DMS 273 treated with DMSO at 0.1 percent for 48 hours (cell line): ENCODE measurements at regions not wholly inside any gene's neighbourhood (a gene's known extent, or its start where the extent isn't known, plus 50 kb on each side); places are given as distances from the start of the nearest gene placed in this dataset.

Experiments
- DNase-seq: peaks from one replicate; lab custom pipeline; 2025; lab: John Stamatoyannopoulos, UW

DNA sequence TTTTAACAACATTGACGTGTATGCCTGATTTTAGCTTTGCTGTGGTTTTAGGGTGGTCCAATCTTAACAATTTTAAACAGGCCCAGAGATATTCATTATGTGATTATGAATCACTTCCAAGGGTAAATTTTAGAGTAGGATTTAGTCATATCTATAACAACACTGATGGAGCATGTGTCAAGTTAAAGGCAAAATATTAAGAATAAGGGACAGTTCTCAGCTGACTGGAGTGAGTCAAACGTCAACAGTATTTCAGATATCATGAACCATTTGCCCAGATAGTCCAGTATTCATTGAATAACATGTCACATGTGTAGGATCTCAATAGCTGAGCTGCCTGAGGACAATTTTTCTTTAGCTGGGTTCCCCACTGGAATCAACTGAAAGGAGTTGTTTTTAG lies 61.3 kb upstream of the VCX2 start:
- no peak for DNase-seq

DNA sequence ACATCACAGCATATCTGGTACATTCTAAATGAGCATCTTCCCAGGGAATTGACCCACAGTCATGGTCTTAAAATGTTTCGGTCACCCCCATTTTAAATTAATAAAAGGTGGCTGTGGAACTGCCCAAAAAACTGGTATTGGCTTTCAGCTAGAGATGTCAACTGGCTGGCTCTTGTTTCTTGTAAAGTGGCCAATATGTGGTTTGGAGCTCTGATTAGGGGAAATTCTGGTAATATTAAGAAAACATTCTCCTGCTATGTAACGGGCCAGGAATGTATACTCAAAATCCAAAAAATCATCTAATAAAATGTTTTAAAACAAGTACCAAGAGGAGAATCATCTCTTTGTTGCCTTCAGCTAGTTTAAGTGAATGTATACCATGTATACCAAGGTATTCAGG lies 62.0 kb upstream of the VCX2 start:
- DNase-seq: no peak

DNA sequence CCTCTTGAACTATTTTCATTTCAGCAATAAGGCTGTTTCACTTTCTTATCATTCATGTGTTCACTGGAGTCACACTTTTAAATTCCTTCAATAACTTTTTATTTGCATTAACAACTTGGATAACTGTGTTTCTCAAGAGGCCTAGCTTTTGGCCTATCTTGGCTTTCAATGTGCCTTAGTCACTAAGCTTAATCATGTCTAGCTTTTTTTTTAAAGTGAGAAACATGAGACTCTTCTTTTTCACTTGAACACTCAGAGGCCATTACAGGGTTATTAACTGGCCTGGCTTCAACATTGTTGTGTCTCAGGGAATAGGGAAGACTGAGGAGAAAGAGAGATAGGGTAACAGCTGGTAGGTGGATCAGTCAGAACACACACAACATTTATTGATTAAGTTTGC lies 64.0 kb upstream of the VCX2 start:
- no peak for DNase-seq

DNA sequence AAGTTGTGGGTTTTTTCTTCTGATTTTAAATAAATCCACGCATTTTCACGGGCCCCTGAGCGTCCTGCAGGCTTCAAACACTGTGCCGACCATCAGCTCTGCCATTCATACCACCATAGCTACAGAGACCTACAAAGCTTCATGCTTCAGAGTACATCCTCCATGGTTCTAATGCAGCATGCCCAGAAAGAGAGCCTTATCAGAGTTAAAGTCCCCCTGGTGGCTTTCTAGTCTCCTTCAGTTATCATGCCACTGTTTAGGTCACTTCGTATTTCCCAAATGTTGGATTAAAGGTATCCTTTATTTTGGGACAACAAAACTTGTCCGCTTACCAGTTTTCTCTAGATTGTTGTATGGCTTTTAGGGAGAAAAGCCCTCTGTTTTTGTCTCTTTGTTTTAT lies 66.7 kb upstream of the VCX2 start:
- no peak for DNase-seq

DNA sequence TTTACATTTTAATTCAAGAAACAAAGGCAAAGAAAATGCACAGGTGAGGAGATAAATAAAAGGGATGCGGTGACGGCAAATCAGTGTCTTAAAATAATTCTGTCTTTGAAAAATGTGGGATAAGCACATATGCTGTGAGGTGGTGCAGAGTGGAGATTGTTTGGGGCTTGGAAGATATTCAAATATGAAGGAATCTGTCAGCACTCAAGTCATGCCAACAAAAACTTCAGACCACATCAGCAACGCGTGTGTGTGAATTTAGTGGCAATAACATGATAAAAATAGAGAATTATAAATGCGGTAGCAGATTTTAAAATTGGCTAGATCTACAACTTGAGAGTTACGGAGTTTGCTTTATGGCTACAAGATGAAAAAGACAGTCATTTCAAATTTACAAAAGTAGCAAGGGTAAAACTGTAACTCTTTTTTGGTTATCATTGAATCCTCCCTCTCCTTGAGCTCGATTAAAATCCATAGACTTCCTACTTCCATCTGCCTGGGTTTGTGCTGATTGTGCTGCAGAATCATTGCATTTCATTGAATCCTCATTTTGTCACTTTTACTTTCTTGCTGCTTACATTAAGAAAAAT lies 71.5 kb upstream of the VCX2 start:
- no peak for DNase-seq

DNA sequence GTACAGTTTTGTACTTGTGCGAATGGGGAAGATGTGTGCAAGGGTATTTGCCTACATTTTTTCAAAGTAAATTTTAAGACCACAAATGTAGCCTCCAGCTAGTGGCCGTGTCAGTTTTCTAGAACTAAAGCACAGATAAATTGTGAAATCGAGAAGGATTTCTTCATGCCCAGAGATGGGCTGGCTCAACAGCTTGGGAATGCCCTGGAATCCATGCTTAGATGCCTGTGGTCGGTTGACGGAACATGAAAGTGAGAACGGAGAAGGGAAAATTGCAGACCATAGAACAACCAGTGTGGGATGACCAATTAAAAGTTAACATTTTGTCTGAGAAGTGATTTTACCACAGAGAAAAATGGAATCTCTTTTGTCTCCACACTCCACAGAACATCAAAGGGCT lies 73.2 kb upstream of the VCX2 start:
- DNase-seq: no peak

DNA sequence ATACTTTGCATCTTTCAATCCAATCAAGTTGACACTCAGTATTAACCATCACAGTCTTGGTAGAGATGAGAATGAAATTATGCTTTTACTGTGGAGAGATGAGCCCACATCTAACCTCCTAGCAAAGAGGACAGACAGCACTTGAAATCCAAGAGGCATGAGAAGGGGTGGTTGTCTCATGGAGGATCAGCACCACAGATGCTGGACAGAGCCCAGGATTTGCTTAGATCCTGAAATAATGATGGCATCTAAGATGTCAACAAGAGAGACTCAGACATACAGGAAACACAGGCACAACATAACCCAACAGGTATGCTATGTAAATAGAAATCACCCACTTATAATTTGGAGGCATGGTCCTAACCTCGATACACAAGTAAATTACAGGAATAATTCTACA lies 74.3 kb upstream of the VCX2 start:
- no peak for DNase-seq

DNA sequence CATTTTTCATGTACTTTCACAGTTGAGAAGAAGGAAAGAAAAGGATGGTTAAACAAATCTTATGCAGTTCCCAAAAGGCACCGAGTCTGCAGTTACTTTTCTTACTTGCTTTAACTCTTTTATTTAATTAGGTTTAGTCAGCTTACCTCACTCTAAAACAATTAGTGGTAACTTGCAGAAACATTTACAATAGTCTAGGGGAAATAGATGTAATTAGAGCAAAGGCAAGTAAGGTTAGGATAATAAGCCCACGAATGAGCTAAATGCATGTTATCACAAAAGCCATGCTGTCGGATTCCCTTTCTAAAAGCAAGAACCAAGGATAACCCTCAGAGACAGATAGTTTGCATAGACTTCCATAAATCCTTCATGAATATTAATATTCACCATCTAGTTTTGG lies 82.0 kb upstream of the VCX2 start:
- DNase-seq: no peak

DNA sequence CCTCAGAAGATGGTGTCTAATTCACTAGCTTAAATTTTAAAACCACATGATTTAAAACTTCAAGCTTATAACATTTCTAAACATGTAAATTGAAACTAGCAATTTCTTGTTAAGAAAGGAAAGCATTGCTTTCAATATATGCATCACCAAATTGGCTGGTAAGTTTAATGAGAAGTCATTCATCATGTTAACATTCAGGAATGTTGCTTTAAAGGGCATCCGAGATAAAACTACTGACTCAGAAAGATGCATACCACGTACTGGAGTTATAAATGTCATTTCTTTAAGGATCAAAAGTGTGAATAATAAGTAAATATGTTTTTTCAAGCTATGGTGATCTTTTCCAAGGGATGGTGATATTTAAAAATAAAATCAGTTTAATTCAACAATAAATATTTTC lies 83.3 kb upstream of the VCX2 start:
- DNase-seq: no peak

DNA sequence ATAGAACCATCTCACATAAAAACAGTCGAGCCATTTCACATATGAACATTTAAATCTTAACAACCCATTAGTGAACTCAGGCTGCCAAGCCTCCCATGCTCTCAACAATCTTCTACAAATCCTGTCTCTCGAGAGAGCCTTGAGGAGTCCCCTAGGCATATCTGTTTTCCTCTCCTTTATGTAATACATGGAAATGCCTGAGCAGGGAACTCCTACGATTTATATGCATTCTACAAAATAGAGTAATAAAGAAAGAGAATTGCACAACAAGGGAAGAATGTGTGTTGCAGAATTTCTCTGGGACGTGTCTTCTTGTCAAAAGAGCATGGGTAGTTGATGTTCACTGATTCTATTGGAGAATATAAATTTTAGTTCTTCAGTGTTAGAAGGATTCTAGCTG lies 101.8 kb upstream of the VCX2 start:
- DNase-seq: no peak

DNA sequence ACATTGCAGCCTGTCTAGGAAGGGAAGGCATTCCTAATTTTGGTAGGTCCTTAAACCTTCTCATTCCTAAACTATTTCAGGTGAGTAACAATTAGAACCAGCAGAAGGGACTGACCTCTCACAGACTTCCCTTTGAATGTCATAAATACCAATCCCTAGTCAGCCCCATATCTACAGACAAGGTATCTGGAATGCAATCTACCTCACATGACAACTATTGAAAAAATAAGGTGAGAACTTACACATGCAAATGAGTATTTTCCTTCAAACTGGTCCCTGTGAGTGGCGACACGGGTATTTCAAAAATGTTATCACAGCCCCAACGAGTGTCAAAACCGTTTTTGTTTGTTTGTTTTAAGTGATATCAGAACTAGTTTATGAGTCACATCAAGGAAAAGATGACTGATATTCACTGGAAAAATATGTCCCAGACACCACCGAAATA lies 102.4 kb upstream of the VCX2 start:
- DNase-seq: no peak

DNA sequence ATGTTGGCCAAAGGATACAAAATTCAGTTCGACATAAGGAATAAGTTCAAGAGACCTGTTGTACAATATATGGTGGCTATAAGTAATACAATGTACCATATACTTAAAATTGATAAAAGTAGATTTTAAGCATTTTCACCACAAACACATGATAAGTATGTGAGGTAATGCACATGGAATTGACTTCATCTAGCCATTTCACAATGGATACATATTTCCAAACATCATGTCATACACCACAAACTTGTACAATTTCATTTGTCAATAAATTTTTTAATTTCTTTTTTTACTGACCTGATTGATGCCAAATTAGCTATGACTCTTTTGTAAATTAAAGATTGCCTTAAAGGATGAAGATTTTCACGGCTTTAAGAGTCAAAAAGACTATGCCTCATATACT lies 103.1 kb upstream of the VCX2 start:
- no peak for DNase-seq

DNA sequence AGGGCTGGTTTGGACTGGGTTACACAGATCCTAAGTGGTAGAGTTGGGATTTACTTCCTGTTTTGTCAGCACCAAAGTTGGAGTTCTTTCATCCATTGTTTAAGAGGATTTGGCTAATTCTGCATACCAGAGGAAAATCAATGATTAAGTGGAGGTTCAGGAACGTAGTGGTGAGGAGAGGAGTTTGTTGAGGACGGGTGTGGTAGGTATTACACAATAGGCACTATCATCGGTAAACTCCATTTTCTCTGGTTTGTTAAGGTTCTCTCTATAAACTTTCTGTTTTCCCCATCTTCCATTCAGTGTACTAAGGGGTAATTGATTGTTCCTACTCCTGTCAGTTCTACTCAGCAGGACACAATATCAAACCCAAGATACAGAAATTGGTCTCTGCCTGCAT lies 107.5 kb upstream of the VCX2 start:
- no peak for DNase-seq

DNA sequence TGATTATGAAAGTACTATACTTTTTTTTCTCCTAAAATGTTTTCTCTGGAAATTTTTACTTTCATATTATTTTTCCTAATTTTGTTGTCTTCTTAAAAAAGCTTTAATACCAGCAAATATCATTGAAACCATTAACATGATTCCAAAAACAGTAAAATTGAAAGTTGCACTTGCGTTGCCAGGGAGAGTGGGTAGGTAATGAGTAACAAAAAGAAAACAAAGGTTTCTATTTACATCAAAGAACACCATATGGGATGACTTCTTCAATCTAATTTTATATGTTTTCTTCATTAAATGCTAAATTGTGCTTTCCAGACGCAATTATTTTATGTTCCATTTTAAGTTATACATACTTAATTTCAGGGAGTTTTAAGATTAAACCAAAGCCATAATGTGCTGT lies 108.3 kb upstream of the VCX2 start:
- DNase-seq: no peak

DNA sequence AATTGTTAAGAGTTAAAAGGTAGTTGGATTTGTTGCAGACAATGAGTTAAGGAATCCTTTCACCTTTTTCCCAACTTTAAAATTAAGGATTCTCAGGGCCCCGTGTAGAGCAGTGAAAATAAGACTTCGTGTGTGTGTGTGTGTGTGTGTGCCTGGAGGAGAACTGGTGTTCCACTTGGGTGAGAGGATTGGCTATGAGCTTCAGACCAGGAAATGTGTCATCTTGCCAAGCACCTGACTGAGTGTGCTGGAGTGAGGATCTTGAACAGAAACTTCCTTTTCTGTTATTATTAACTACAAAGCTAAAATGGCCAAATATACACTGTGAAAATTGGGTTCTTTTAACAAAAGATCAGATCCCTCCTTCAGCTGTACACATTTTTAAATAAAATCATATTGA lies 113.1 kb upstream of the VCX2 start:
- no peak for DNase-seq

DNA sequence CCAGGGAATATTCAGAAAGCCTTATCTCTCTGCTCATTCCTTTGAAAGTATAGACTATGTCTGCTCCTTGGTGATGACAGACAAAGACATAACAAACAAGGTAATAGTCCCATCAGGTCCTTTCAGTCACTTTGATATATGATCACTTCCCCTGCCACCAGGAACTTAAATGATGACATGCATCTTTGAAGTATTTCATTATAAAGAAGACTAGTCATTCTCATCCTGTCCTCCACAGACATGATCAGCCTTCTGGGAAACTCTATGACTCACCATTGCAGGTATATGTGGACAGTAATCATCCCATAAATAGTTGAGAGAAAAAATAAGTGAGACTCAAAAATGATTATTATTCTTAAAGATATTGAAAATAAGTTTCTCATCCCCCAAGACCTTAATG lies 117.5 kb upstream of the VCX2 start:
- DNase-seq: no peak

DNA sequence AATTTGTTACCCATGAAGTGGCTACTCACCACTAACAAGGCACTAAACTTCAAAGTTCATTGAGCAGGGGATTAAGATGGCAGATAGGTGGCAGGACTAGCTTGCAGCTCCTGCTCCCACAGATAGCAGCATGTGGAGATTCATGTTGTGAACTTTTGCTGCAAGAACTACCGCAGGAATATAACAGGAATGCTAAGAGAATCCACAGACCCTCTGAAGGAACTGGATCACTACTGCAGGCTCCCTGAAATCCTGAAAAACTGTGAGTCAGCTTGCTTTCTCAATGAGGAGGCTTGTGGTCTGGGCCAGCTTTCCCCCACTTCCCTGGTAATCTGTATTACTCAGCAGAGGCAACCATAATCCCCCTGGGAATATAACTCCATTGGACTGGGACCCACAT lies 118.5 kb upstream of the VCX2 start:
- DNase-seq: no peak

DNA sequence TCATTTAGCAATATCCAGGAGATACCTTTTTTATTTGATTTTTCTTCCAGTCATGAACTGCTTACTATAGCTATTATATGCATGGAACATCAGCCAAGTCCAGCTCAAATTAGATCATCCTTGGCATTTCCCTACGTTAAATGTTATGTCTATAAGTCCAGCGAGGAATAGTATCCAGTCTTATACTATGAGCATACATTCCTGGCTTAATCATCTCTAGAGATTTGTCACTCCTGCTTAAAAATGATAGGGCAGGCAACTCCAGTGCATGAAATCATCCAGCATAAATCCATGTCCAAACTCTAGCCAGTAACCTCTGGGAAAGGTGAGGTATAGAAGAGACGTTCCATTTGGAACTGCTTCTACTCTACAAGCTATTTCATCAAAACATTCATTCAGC lies 126.7 kb upstream of the VCX2 start:
- no peak for DNase-seq

DNA sequence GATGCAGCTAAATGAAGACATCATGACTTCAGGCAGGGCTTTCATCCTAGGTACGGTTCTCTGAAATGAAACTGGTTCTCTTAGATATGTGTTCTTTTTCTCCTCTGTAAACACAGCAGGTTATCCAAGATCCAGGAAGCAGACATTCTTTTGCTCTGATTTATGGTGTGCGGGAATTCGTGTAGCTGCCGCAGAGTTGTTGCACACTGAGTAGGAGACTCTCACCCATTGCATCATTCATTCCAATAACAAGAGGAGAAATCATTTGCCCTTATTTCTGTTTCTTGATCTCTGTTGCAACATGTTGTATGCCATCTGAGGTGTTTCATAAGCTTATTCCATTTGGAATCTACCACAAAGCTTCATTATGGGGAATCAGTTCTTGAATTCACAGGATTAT lies 133.6 kb upstream of the VCX2 start:
- no peak for DNase-seq

DNA sequence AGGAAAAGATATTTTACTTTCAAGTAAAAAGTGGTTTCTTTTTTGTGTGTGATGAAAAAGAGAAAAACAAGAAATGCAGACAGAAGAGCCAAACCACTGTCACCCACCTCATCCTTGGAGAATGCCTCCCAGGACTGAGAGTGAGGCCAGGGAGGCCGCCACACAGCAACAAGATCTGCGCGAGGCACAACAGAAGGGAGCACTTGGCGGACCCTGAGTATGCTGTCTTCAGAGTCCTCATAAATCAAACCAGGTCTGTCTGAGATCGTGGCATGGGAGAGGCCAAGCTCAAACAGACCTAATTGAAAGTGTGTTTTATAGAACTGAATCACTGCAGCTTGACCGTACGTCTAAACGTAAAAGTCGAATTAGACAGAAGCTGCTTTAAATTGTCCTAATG lies 134.3 kb upstream of the VCX2 start:
- DNase-seq: no peak

DNA sequence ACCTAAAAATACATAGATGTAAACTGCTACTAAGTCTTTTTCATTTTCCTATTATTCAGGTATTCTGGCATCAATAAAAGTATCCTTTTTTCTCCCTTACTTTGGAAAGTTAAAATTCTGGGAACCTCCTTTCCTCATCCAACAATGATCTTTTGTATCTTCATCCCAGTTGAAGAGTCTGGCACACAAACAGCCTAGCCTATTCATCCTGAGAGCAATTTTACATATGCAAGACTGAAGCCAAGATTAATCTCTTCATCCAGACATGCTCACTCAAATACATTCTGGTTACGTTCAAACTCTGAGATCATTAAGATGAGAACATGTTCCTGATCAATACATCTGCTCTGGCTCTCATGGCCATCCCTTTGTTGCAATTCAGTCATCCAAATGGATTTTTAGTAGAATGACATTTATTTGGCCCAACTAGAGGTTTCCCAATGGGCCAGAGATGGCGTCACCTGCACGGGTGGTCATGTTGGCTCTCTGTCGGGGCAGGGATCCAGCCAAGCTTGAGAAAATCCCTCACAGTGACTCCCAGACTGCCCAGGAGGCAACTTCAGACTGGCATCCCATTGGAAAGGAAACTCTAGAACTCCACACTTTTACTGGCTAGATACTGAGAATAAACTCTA lies 135.3 kb upstream of the VCX2 start:
- DNase-seq: no peak

DNA sequence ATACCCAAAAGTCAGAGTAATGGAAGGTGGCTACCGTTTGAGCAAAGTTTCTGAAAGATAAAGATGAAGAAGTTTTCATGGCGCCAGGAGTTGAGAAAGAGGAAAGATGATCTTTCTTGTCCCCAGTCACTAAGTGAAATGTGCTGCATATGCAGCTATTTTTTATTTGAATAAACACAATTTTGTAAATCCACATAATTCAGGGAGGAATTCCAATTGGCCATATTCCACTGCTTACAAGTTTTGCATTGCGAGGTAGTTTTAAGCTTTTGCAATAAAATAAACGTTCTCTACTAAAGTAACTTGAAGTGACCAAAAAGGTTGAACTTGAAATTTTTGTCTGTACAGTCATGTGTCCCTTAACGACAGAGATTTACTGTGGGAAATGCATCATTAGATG lies 139.3 kb upstream of the VCX2 start:
- no peak for DNase-seq

DNA sequence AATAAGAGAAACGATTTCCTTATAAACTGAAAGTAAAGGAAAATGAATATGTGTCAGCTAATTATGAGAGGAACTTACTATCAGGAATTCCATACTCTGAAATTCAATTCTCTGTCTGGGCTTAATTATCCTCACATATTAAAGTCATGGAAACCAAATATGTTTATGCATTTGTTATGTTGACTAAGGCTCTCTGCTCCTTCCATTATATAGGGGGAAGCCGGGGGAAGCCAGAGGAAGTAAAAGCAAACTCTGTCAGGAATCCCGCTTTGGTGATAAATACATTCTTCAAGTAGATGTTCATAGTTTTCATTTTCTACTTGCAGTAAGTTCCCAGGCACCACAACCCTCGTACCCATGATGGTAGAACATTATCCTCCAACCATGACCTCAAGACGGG lies 142.8 kb upstream of the VCX2 start:
- DNase-seq: no peak

DNA sequence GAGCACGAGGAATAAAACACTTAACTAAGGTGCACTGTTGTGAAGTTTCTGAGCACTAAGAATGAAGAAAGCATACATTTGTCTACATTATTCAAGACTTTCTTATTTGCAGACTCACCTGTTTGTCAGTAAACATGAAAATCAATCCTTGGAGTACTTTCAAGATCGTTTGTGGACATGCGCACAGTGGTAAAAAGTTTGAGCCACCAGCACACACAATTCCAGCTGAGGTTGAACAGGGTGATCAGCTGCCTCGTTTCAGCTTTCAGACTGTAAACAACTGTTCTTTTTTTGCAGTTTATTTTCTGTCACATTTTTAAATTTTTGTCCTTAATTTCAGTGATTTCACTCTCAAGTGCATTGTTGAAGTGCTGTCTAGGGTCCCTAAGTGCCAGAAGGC lies 143.8 kb upstream of the VCX2 start:
- no peak for DNase-seq

DNA sequence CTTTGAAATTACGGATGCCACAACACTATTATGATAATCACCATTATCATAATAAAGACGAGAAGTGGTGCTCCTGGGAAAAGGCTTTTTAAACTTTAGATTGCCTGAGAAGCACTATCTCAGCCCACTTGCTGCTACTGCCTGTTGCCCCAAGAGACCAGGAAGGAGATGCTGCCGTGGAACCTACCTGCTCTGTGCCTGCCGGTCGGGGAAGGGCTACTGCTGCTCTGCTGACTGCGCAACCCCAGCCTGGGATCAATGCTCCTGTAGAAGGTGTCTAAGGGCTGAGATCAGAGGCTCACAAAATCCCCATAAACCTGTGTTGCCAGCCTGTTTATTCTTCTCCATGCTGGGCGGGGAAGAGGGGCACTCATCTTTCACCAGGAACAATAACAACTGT lies 145.3 kb upstream of the VCX3B start:
- DNase-seq: no peak
